ENCODE measurements at regions not wholly inside any gene's neighbourhood (a gene's known extent, or its start where the extent isn't known, plus 50 kb on each side); places are given as distances from the start of the nearest gene placed in this dataset.

GRCh38 chr12:4212845-4213244 lies 60.7 kb upstream of the CCND2 start:
- no TSS peak for BruUV-seq (replicated peaks)
- Histone ChIP-seq H4K20me1 (ENCODE audit: insufficient read depth, low read length) (no peaks in the 10 kb centered on the region), H3K9me3 (ENCODE audit: low read length) (no peaks in the 10 kb centered on the region), H3K27me3 (ENCODE audit: control insufficient read depth in 1 of 2, insufficient read depth in 2 of 2, low read length in 2 of 2) (peaks cover 0 to 26% of the 10 kb centered on the region in 2 experiments; a peak in 2 of 5 replicates), H3K4me3 (replicated peaks in 1 of 3; ENCODE audit: insufficient read depth in 1 of 3, low read depth in 2 of 3, low read length in 3 of 3) (no peak overlapping the region), H3K27ac (ENCODE audit: extremely low read length, insufficient read depth, low read length) (no peak overlapping the region), H3K4me1 (ENCODE audit: insufficient read depth, low read length) (no peaks in the 10 kb centered on the region), H3K79me2 (ENCODE audit: insufficient read depth, low read length) (no peaks in the 10 kb centered on the region), H3K9ac (ENCODE audit: insufficient read depth, low read depth, low read length) (no peak overlapping the region), H3K4me2 (ENCODE audit: low read depth, low read length) (no peak overlapping the region), H2AFZ (ENCODE audit: low read length) (no peak overlapping the region), H3K36me3 (replicated peaks in 1 of 2; ENCODE audit: control insufficient read depth in 1 of 2, insufficient read depth in 2 of 2, low read length in 2 of 2) (no peaks in the 10 kb centered on the region)
- intact Hi-C loops (cut with micrococcal nuclease; ENCODE audit: unreplicated experiment) (no loop called here), in situ Hi-C loops (cut with HindIII; ENCODE audit: extremely low pct_ligation_motif_present, low pct_unique_long_range_greater_than_20kb) (no loop called here)
- ChIA-PET CTCF (ENCODE audit: low intra/inter-chr PET ratio, low total read pairs) (no interaction called here), POLR2A (no interaction called here)
- no peak for FAIRE-seq
- 23% methylated on average over 2 of the region's 2 CpGs for WGBS (ENCODE audit: low lambda C conversion rate)
- ATAC-seq, result no peak
- no peak for DNase-seq (ENCODE audit: low spot score)
- TF ChIP-seq ELF1 (CRISPR knock-in tag; IDR thresholded peaks at IDR 0.05) (no peak), RFX1 (IDR thresholded peaks at IDR 0.05) (no peak), E2F2 (CRISPR knock-in tag; IDR thresholded peaks at IDR 0.05; ENCODE audit: borderline replicate concordance) (no peak), ZNF350 (CRISPR knock-in tag; IDR thresholded peaks at IDR 0.05; ENCODE audit: borderline replicate concordance, low read depth) (no peak), ZNF160 (CRISPR knock-in tag; IDR thresholded peaks at IDR 0.05) (no peak), RARG (CRISPR knock-in tag; IDR thresholded peaks at IDR 0.05; ENCODE audit: low read depth) (no peak), POLR2AphosphoS2 (IDR thresholded peaks at IDR 0.05; ENCODE audit: low read depth, low read length) (no peak), KDM2A (CRISPR knock-in tag; IDR thresholded peaks at IDR 0.05; ENCODE audit: borderline replicate concordance, low read depth) (no peak), SP5 (CRISPR knock-in tag; IDR thresholded peaks at IDR 0.05; ENCODE audit: borderline replicate concordance, low read depth) (no peak), NR2C2 (CRISPR knock-in tag; IDR thresholded peaks at IDR 0.05; ENCODE audit: borderline replicate concordance) (no peak), ARID3A (IDR thresholded peaks at IDR 0.05; ENCODE audit: low read depth, low read length) (no peak), CCAR2 (optimal IDR thresholded peaks at IDR 0.05; ENCODE audit: low read depth, low read length) (no peak)
